ENCODE measurements at regions not wholly inside any gene's neighbourhood (a gene's known extent, or its start where the extent isn't known, plus 50 kb on each side); places are given as distances from the start of the nearest gene placed in this dataset.

DNA sequence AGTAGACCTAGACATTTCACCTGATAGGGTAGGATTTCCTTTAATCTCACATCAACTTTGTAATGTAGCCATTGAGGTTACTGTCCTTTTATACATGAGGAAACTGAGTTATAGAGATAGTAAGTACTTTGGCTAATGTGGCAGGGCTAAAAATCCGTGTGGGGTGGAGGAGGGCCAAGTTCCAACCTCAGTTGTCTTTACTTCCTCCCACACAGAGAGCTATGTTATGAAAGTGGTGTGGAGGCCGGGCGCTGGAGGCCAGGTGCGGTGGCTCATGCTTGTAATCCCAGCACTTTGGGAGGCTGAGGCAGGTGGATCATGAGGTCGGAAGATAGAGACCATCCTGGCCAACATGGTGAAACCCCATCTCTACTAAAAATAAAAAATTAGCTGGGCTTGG, 173.3 kb downstream of the PALM2AKAP2 start:
- TF ChIP-seq, protein P1, sequence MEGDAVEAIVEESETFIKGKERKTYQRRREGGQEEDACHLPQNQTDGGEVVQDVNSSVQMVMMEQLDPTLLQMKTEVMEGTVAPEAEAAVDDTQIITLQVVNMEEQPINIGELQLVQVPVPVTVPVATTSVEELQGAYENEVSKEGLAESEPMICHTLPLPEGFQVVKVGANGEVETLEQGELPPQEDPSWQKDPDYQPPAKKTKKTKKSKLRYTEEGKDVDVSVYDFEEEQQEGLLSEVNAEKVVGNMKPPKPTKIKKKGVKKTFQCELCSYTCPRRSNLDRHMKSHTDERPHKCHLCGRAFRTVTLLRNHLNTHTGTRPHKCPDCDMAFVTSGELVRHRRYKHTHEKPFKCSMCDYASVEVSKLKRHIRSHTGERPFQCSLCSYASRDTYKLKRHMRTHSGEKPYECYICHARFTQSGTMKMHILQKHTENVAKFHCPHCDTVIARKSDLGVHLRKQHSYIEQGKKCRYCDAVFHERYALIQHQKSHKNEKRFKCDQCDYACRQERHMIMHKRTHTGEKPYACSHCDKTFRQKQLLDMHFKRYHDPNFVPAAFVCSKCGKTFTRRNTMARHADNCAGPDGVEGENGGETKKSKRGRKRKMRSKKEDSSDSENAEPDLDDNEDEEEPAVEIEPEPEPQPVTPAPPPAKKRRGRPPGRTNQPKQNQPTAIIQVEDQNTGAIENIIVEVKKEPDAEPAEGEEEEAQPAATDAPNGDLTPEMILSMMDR (IDR thresholded peaks at IDR 0.05), result no peak
- TF ChIP-seq, protein P2, sequence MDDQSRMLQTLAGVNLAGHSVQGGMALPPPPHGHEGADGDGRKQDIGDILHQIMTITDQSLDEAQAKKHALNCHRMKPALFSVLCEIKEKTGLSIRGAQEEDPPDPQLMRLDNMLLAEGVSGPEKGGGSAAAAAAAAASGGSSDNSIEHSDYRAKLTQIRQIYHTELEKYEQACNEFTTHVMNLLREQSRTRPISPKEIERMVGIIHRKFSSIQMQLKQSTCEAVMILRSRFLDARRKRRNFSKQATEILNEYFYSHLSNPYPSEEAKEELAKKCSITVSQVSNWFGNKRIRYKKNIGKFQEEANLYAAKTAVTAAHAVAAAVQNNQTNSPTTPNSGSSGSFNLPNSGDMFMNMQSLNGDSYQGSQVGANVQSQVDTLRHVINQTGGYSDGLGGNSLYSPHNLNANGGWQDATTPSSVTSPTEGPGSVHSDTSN (IDR thresholded peaks at IDR 0.05), result no peak
- TF ChIP-seq RARB (CRISPR knock-in tag; IDR thresholded peaks at IDR 0.05) (no peak), KDM5A (IDR thresholded peaks at IDR 0.05) (no peak), POLR2A (IDR thresholded peaks at IDR 0.05; ENCODE audit: low read length) (no peak), HOXA7 (CRISPR knock-in tag; IDR thresholded peaks at IDR 0.05) (no peak), SMC3 (IDR thresholded peaks at IDR 0.05) (no peak), CHD2 (IDR thresholded peaks at IDR 0.05; ENCODE audit: low read length, partially characterized antibody) (no peak), RAD21 (conservative IDR thresholded peaks at IDR 0.05 in 1 of 2, IDR thresholded peaks at IDR 0.05 in 1 of 2) (no peak), EP300 (IDR thresholded peaks at IDR 0.05) (no peak), MAZ (IDR thresholded peaks at IDR 0.05; ENCODE audit: borderline replicate concordance, low read depth, low read length) (no peak), ZC3H11A (IDR thresholded peaks at IDR 0.05) (no peak), SREBF2 (IDR thresholded peaks at IDR 0.05) (no peak), TFCP2L1 (CRISPR knock-in tag; IDR thresholded peaks at IDR 0.05) (no peak)

All from A549 (cell line).